ENCODE measurements at regions not wholly inside any gene's neighbourhood (a gene's known extent, or its start where the extent isn't known, plus 50 kb on each side); places are given as distances from the start of the nearest gene placed in this dataset.
"Not testable (repeated sequence)": the region's sequence is repeated elsewhere in the genome, so short reads cannot be mapped to it uniquely, and the experiment has no call there.

DNA sequence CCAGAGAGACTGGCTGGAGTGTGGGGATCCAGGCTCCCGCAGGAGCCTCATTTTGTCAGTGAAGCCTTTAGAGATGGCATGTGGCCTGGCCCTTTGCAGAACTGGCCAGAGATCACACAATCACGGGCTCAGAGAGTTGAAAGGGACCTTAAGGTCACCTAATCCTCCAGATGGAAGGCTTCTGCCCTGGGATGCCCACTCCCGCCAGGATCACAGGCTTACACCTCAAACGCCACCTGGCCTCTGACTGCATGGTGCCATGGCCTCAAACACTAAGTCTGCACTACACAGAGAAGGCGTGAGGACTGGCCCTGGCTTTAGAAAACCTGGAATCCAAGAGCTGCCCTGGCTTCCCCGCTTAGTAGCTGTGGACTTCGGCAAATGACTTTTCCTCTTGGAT, 306.8 kb upstream of the CCL2 start:
- FAIRE-seq (no peak), DNase-seq (ENCODE audit: low spot score in 2 of 2) (no peak)

GRCh38 chr17:33949100-33949499, 306.0 kb upstream of the CCL2 start:
- DNase-seq (ENCODE audit: low spot score in 2 of 2) = no peak
- no peak for FAIRE-seq

DNA sequence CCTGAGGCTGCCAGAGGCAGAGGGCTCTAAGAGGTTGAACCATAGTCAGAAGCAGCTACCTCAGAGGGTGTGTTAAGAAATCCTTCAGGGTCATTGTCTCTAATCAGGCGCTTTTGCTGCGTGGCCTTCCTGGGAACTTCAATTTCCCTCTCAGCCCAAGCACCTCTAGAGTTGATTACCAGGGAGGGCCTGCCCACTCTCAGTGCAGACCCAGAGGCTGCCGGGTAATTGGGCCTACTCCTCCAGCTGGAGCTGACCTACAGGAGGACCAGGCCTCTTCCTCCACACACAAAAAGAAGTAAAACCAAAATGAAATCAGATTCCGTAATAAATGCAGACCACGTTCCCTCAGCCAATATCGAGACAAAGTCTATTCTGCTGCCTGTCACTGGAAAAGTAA, 305.0 kb upstream of the CCL2 start:
- no peak for DNase-seq (ENCODE audit: low spot score in 2 of 2)
- no peak for FAIRE-seq

DNA sequence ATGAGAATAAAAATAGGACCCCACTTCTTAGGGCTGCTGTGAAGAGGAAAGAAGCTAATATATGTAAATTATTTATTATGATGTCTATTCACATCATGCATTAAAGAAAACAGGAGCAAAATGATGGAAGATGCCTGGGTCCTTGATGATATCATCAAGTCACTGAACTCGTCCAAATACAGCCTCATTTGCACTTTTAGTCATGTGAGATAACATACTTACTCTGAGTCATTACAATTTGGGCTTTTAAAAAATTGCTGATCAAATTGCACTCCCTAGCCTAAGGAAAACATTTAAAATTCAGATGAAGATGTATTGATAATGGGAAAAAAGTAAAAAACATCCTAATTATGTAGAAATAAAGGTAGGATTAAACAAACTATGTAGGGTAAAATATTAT, 302.7 kb upstream of the CCL2 start:
- DNase-seq (ENCODE audit: low spot score in 2 of 2) (no peak), FAIRE-seq (no peak)

- DNase-seq (ENCODE audit: low spot score in 2 of 2) = no peak
These were observed 300.5 kb upstream of the CCL2 start for GRCh38 chr17:33954597-33954996.

DNA sequence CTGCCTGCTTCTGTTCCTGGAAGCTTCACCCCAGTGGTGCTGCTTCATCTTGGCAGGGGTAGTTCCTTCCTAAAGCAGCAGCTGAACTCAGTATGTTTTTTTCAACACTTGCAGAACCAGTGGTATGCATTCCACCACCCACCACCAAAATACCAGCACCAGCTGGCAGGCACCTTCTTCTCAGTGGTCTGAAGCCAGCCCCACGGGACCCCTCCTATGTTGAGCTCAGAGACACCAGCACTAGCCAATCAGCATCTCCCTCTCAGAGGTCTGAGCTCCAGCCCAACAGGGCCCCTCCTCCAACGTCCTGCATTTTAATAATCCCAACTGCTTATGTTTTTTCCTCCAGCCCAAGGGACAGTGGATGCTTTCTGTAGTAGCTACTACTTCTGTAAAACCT, 299.6 kb upstream of the CCL2 start:
- FAIRE-seq = no peak
- DNase-seq (ENCODE audit: low spot score in 2 of 2) = no peak

More at GRCh38 chr17:33954597-33954996, 300.5 kb upstream of the CCL2 start:
- no peak for FAIRE-seq

GRCh38 chr17:33959098-33959497, 296.0 kb upstream of the CCL2 start:
- DNase-seq (ENCODE audit: low spot score in 2 of 2); FAIRE-seq: not testable (repeated sequence)

GRCh38 chr17:33962857-33963655, 292.0 kb upstream of the CCL2 start:
- no peak for DNase-seq (ENCODE audit: low spot score in 2 of 2)
- FAIRE-seq = no peak

DNA sequence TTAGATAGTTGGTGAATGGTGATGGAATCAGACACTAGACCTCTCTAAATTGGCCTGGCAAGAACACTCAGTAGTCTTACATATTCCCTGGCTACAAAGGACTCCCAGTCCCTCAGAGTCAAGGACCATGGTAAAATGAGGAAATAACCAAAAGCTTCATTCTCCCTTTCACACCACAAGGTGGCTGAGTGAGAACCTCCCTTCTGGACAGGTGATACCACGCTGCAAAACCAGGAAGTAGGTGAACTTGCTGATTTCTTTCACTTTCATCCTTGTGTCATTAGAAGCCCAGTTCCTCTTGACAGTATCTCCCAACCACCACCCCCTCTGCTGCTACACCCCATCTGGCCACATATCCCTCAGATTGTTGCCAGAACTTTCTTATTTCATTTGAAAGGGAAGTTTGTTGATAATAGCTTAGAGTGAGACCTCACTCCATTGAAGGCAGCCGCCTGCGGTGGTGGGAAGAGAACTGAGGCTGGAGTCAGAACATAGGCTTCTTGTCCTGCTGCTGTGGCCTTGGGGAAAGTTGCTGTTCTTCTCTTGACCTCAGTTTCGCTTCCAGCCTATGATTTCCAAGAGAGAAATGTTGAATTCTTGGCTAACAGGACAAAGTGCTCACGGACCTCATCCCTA, 290.6 kb upstream of the CCL2 start:
- FAIRE-seq = no peak
- no peak for DNase-seq (ENCODE audit: low spot score in 2 of 2)

- FAIRE-seq (no peak), DNase-seq (ENCODE audit: low spot score in 2 of 2) (no peak)
These were observed 288.6 kb upstream of the CCL2 start for GRCh38 chr17:33966410-33967059.

- no peak for DNase-seq (ENCODE audit: low spot score in 2 of 2)
- no peak for FAIRE-seq
These were observed 287.3 kb upstream of the CCL2 start for GRCh38 chr17:33967608-33968349.

- DNase-seq (ENCODE audit: low spot score in 2 of 2) = no peak
- FAIRE-seq = no peak
These were observed 286.6 kb upstream of the CCL2 start for GRCh38 chr17:33968350-33969044.

DNA sequence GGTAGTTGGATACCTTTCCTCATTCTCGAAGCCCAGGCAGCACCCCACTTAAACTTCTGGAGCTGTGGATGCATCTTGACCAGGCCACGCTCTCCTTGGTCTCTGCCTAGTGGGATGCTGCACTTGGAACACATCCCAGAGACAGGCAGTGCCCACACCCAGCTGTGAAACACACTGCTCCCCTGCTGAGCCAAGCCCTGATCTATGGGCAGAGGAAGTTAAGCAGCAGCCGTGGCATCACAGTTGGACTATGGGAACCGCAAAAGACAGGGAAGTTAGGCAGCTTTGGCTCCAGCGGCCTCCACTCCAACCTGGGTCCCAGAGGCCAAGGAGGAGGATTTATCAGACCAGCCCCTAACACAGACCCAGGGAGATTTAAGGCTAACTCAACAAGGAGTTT, 284.8 kb upstream of the CCL2 start:
- DNase-seq (ENCODE audit: low spot score in 2 of 2) (no peak), FAIRE-seq (no peak)

DNA sequence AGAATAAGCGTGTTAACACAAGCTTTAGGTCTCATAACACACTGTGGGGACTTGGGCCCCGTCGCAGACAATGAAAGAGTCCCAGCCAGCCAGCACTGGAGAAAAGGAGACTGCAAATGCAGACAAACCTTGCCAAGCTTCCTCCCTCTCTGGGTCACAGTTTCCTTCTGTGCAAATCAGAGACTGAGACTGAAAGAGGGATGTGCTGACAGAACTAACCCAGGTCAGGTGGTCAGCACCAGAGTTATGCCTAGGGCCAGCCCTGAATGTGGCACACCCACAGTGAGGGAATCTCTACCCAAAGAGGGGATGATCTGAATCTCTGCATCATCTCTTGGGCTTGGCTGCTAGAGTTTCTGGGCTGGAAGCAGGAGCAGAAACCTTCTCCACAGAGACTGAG, 282.3 kb upstream of the CCL2 start:
- FAIRE-seq = no peak
- no peak for DNase-seq (ENCODE audit: low spot score in 2 of 2)

DNA sequence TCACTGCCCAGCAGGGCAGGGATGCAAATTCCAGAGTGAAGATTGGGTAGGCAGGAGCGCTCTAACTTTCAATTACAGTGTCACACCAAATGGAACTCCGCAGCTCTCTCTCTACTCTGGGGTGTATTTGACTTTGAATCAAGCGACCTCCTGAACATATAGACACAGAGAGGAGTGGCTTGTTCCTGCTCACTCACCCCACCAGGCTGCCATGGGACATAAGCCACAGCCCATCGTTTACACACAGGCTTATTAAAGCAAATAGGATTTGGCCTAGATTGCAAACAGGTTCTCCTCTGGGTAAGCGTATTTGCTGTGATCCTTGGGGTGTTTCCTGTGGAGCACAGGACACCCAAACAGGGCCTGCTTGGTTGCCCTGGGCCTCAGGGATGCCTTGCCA, 281.6 kb upstream of the CCL2 start:
- DNase-seq (ENCODE audit: low spot score in 2 of 2) = no peak
- no peak for FAIRE-seq

DNA sequence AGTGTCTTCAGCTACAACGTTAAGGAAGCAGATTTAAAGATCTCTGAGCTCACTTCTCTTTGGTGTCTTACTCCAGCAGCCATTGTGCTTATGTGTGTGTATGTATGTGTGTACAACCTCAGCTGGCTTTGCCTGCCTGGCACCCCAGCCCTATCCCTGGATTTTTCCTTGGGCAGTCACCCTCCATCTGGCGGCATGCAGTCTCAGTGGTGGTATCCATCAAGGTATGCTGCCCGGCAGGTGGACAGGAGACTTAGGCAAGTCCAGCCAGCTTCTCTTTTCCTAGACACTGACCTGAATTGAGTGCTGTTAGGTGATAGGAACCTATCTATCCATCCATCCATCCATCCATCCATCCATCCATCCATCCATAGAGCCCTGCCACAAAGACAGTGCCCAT, 280.8 kb upstream of the CCL2 start:
- FAIRE-seq = no peak
- DNase-seq (ENCODE audit: low spot score in 2 of 2) = no peak

- no peak for DNase-seq (ENCODE audit: low spot score in 2 of 2)
- no peak for FAIRE-seq
These were observed 278.3 kb upstream of the CCL2 start for GRCh38 chr17:33976831-33977230.

DNA sequence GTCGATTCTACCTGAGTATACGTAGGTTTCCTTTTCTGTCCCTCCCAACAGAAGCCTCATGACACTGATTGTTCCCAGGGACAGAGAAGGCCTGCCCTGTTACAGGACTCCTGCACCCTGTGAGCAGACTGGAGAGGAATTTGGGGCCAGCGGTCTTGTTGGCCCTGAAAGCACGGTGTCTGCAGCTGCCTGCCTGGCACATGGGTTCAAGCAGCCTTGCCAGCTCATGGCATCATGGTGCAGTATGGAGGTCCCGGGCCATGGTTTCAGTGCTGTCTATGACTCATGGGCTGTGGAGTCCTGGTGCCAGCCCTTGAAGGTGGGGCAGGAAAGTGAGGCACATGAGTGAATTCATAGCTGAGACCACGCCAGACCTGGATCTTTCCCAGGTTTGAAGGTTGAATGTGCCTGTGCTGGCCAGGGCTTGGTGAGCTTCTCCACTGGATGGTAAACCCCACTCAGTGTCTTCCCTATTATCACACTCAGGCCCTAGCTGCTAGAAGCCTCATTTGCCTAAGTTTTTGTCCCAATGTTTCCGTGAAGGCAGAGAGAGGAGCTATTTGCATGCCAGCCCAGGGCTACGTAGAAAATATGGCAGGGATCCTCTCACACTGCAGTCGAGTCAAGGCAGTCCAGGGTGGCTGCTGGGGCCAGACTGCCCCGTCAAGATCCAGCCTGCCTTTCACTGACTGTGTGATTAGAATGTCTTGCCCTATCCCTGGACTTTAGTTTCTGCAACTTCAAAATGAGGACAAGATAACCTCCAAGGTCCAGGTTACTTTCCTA, 277.2 kb upstream of the CCL2 start:
- no peak for DNase-seq (ENCODE audit: low spot score in 2 of 2)
- FAIRE-seq = no peak

- DNase-seq (ENCODE audit: low spot score in 2 of 2) = no peak
- FAIRE-seq = no peak
These were observed 276.2 kb upstream of the CCL2 start for GRCh38 chr17:33978889-33979288.

DNA sequence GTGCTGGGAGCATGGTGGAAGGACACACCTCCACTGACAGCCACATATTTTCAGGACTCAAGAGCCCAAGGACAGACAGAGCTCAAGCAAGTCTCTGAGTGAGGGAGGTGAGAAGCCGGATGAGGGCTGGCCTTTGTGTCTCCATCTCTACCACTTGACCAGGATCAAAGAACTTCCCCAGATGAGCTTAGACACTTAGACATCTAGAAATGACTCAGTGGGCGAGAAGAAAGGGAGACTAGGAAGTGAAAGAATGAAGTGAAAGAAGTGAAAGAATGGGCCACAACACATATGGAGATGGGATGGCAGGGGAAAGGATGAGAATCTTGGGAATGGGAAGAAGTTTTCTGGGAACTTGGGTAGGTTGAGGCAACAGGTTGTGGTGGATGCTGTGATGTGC, 274.9 kb upstream of the CCL2 start:
- no peak for FAIRE-seq

More for the DNA sequence above, 274.9 kb upstream of the CCL2 start:
- DNase-seq (ENCODE audit: low spot score in 2 of 2) = no peak

Data from frontal cortex (tissue), 3 donors.